Stomach (tissue), 4 donors: ENCODE measurements at regions not wholly inside any gene's neighbourhood (a gene's known extent, or its start where the extent isn't known, plus 50 kb on each side); places are given as distances from the start of the nearest gene placed in this dataset.

ENCODE experiments used
- CTCF ChIP-seq, 7 experiments: fragments of 450-650 bp in 4 of 7; fragments of 200-600 bp in 3 of 7; sonication (generic) in 3 of 7; IDR thresholded peaks; one replicate each; pipeline ENCODE4 v1.5.1; 2016 to 2019; ENCODE audit warnings: antibody characterized with exemption in 7 of 7, control low read depth in 2 of 7, mild to moderate bottlenecking in 1 of 7
- EP300 ChIP-seq: sonication (generic); formaldehyde crosslinking; IDR thresholded peaks from one replicate; pipeline ENCODE4 v1.6.1; 2017; ENCODE audit warnings: antibody characterized with exemption
- POLR2A ChIP-seq, 4 donors: fragments of 450-650 bp; IDR thresholded peaks; one replicate each; pipeline ENCODE4 v1.6.1; 2016; ENCODE audit warnings: antibody characterized with exemption in 4 of 4, control low read depth in 2 of 4, mild to moderate bottlenecking in 1 of 4, moderate library complexity in 1 of 4
- POLR2AphosphoS5 ChIP-seq, 3 donors: sonication (generic); formaldehyde crosslinking; IDR thresholded peaks; one replicate each; pipeline ENCODE4 v1.6.1; 2016; ENCODE audit warnings: antibody characterized with exemption in 3 of 3

GRCh38 chr10:124251317-124252065 is 158.1 kb upstream of the CHST15 start:
- TF ChIP-seq CTCF (IDR thresholded peaks at IDR 0.05): no peak
- no peak for TF ChIP-seq POLR2A (IDR thresholded peaks at IDR 0.05)
- TF ChIP-seq EP300: no peak
- no peak for TF ChIP-seq POLR2AphosphoS5 (IDR thresholded peaks at IDR 0.05)
